Endodermal cell (in vitro differentiated cells): ENCODE measurements at regions not wholly inside any gene's neighbourhood (a gene's known extent, or its start where the extent isn't known, plus 50 kb on each side); places are given as distances from the start of the nearest gene placed in this dataset.

Experiments
- DNase-seq: peaks from one replicate; pipeline ENCODE4 v3.0.0-alpha.2; 2017
- H3K27ac ChIP-seq: 2 replicates; pipeline ENCODE4 v1.5.1; 2013; ENCODE audit warnings: mild to moderate bottlenecking, low read depth, low read length, moderate library complexity
- H3K27me3 ChIP-seq: 2 replicates; pipeline ENCODE4 v1.6.1; 2013; ENCODE audit warnings: mild to moderate bottlenecking, low read length, moderate library complexity; ENCODE audit not compliant: insufficient read depth, control insufficient read depth, poor library complexity, severe bottlenecking
- H3K36me3 ChIP-seq: 2 replicates; pipeline ENCODE4 v1.7.0; 2013; ENCODE audit warnings: mild to moderate bottlenecking, low read length, moderate library complexity; ENCODE audit not compliant: control insufficient read depth, insufficient read depth
- H3K4me1 ChIP-seq: one replicate; pipeline ENCODE4 v1.7.0; 2013; ENCODE audit warnings: low read length; ENCODE audit not compliant: control insufficient read depth, insufficient read depth
- H3K4me3 ChIP-seq: 2 replicates; pipeline ENCODE4 v1.5.1; 2013; ENCODE audit warnings: mild to moderate bottlenecking, low read length, moderate library complexity
- H3K9ac ChIP-seq: 2 replicates; pipeline ENCODE4 v1.6.1; 2013; ENCODE audit warnings: mild to moderate bottlenecking, low read length, moderate library complexity; ENCODE audit not compliant: poor library complexity, severe bottlenecking; ENCODE audit errors: extremely low read depth
- H3K9me3 ChIP-seq: 2 replicates; pipeline ENCODE4 v1.6.1; 2013; ENCODE audit warnings: mild to moderate bottlenecking, low read length, moderate library complexity; ENCODE audit not compliant: control insufficient read depth
- H3K27ac Mint-ChIP-seq: 2 replicates; pipeline ENCODE4 v1.8.0; 2020; ENCODE audit warnings: mixed read lengths
- H3K27me3 Mint-ChIP-seq: 2 replicates; pipeline ENCODE4 v1.8.0; 2021; ENCODE audit warnings: mild to moderate bottlenecking, mixed read lengths; ENCODE audit not compliant: insufficient read depth
- H3K36me3 Mint-ChIP-seq: 2 replicates; pipeline ENCODE4 v1.8.0; 2020; ENCODE audit warnings: low read depth, mixed read lengths
- H3K4me1 Mint-ChIP-seq: 2 replicates; pipeline ENCODE4 v1.8.0; 2020; ENCODE audit warnings: mixed read lengths
- H3K4me3 Mint-ChIP-seq: 2 replicates; pipeline ENCODE4 v1.8.0; 2020; ENCODE audit warnings: mild to moderate bottlenecking, moderate library complexity, mixed read lengths
- H3K9me3 Mint-ChIP-seq: 2 replicates; pipeline ENCODE4 v1.8.0; 2020; ENCODE audit warnings: mild to moderate bottlenecking, mixed read lengths
- CTCF ChIP-seq: fragments of 200-600 bp; sonication (generic); conservative IDR thresholded peaks from 2 replicates; pipeline ENCODE4 v1.5.0; 2021; ENCODE audit warnings: antibody characterized with exemption, mild to moderate bottlenecking
- WGBS, 2 experiments: methylation state at CpG; one replicate each; pipeline versions ENCODE4 v1.1.5 to v1.1.7; 2013; ENCODE audit warnings: missing lambda C conversion rate in 2 of 2, mixed read lengths in 1 of 2; ENCODE audit not compliant: insufficient coverage in 1 of 2, insufficient read length in 1 of 2; 5-methylcytosine and 5-hydroxymethylcytosine counted together

GRCh38 chr1:96164053-96164452 lies 557.5 kb upstream of the PTBP2 start:
- Mint-ChIP-seq H3K9me3 (peaks cover 2% of the 10 kb centered on the region), H3K4me3 (no peak overlapping the region), H3K36me3 (no peaks in the 10 kb centered on the region), H3K27ac (no peak overlapping the region), H3K4me1 (peaks cover 4% of the 10 kb centered on the region), H3K27me3 (no peaks in the 10 kb centered on the region)
- TF ChIP-seq CTCF = no peak
- no peaks in the 10 kb centered on the region for H3K4me1 ChIP-seq
- H3K27me3 ChIP-seq = no peaks in the 10 kb centered on the region
- no peak overlapping the region for H3K9ac ChIP-seq
- H3K4me3 ChIP-seq = no peak overlapping the region
- WGBS, 2 experiments = 90 to 98% methylated on average over 4 of the region's 4 CpGs
- H3K9me3 ChIP-seq = no peaks in the 10 kb centered on the region
- no peak overlapping the region for H3K27ac ChIP-seq
- no peaks in the 10 kb centered on the region for H3K36me3 ChIP-seq
- DNase-seq = no peak

GRCh38 chr1:96178053-96178452 lies 543.5 kb upstream of the PTBP2 start:
- Histone ChIP-seq H3K36me3 (no peaks in the 10 kb centered on the region), H3K9me3 (no peaks in the 10 kb centered on the region), H3K27me3 (no peaks in the 10 kb centered on the region), H3K4me3 (no peak overlapping the region), H3K9ac (no peak overlapping the region), H3K4me1 (no peaks in the 10 kb centered on the region), H3K27ac (no peak overlapping the region)
- whole genome bisulfite sequencing, 2 experiments = 93 to 94% methylated on average over 7 to 8 of the region's 8 CpGs
- Mint-ChIP-seq H3K27ac (no peak overlapping the region), H3K9me3 (no peaks in the 10 kb centered on the region), H3K36me3 (no peaks in the 10 kb centered on the region), H3K27me3 (no peaks in the 10 kb centered on the region), H3K4me3 (no peak overlapping the region), H3K4me1 (no peaks in the 10 kb centered on the region)
- DNase-seq = no peak
- TF ChIP-seq CTCF = no peak

- peaks cover 11% of the 10 kb centered on the region for H3K4me1 Mint-ChIP-seq
- H3K4me1 ChIP-seq = no peaks in the 10 kb centered on the region
- H3K27ac ChIP-seq = no peak overlapping the region
- H3K36me3 Mint-ChIP-seq = no peaks in the 10 kb centered on the region
- H3K9me3 ChIP-seq = no peaks in the 10 kb centered on the region
- no peak for DNase-seq
- H3K4me3 Mint-ChIP-seq = no peak overlapping the region
- H3K9ac ChIP-seq = no peak overlapping the region
- no peak overlapping the region for H3K27ac Mint-ChIP-seq
- H3K27me3 ChIP-seq = no peaks in the 10 kb centered on the region
- H3K36me3 ChIP-seq = no peaks in the 10 kb centered on the region
- TF ChIP-seq CTCF = no peak
- no peaks in the 10 kb centered on the region for H3K9me3 Mint-ChIP-seq
- WGBS, 2 experiments = 94% methylated on average over 2 of the region's 2 CpGs; no CpG with 5 or more reads in 1 of the 2 experiments
- H3K27me3 Mint-ChIP-seq = no peaks in the 10 kb centered on the region
- H3K4me3 ChIP-seq = no peak overlapping the region
Measured at GRCh38 chr1:96183485-96183884, 538.1 kb upstream of the PTBP2 start.
